K562 (cell line): ENCODE measurements at regions not wholly inside any gene's neighbourhood (a gene's known extent, or its start where the extent isn't known, plus 50 kb on each side); places are given as distances from the start of the nearest gene placed in this dataset.

Source experiments
- BCLAF1 ChIP-seq, 2 experiments: fragments of 450-650 bp in 1 of 2; IDR thresholded peaks; 2 replicates each; pipeline ENCODE4 v1.6.1; 2011 to 2017; ENCODE audit warnings: low read depth in 2 of 2, antibody characterized with exemption in 1 of 2, borderline replicate concordance in 1 of 2, low read length in 1 of 2, mild to moderate bottlenecking in 1 of 2, mixed read lengths in 1 of 2; ENCODE audit not compliant: control insufficient read depth in 1 of 2
- BRCA1 ChIP-seq, 2 experiments: fragments of 450-650 bp in 1 of 2; sonication (generic) in 1 of 2; formaldehyde crosslinking in 1 of 2; IDR thresholded peaks; 2 replicates each; pipeline versions ENCODE4 v1.5.0 to v1.6.1; 2017 to 2020; ENCODE audit warnings: mild to moderate bottlenecking in 1 of 2, missing genetic modification reagents in 1 of 2
- MTA3 ChIP-seq: fragments of 450-650 bp; formaldehyde crosslinking; IDR thresholded peaks from 2 replicates; pipeline ENCODE4 v1.6.1; 2017; ENCODE audit warnings: mild to moderate bottlenecking, borderline replicate concordance
- SMAD3 ChIP-seq: fragments of 450-650 bp; formaldehyde crosslinking; conservative IDR thresholded peaks from 2 replicates; pipeline ENCODE4 v1.4.0; 2020; ENCODE audit warnings: mild to moderate bottlenecking
- ZNF41 ChIP-seq: fragments of 250-450 bp; sonication (Bioruptor Pico); conservative IDR thresholded peaks from 2 replicates; pipeline ENCODE4 v1.4.0; 2020; ENCODE audit warnings: mild to moderate bottlenecking
- TF ChIP-seq, protein P1 (sequence below): sonication (generic); formaldehyde crosslinking; IDR thresholded peaks from 2 replicates; pipeline ENCODE4 v1.8.0; 2023; ENCODE audit warnings: missing genetic modification reagents, mild to moderate bottlenecking, borderline replicate concordance
- TF ChIP-seq, protein P2 (sequence below): IDR thresholded peaks from 3 replicates; pipeline ENCODE4 v1.6.1; 2011; ENCODE audit warnings: borderline replicate concordance, mild to moderate bottlenecking, moderate library complexity; ENCODE audit not compliant: insufficient read length; ENCODE audit errors: extremely low read depth

GRCh38 chr2:17093712-17094111 lies 424.5 kb downstream of the RAD51AP2 start:
- TF ChIP-seq ZNF41 (CRISPR knock-in tag) (no peak), BCLAF1 (IDR thresholded peaks at IDR 0.05; ENCODE audit: borderline replicate concordance in 1 of 2, control insufficient read depth in 1 of 2, low read depth in 2 of 2, low read length in 1 of 2) (no peak), BRCA1 (IDR thresholded peaks at IDR 0.05) (no peak), BRCA1 (CRISPR knock-in tag; IDR thresholded peaks at IDR 0.05) (no peak), SMAD3 (CRISPR knock-in tag) (no peak), MTA3 (no peak)
- TF ChIP-seq, protein P1, sequence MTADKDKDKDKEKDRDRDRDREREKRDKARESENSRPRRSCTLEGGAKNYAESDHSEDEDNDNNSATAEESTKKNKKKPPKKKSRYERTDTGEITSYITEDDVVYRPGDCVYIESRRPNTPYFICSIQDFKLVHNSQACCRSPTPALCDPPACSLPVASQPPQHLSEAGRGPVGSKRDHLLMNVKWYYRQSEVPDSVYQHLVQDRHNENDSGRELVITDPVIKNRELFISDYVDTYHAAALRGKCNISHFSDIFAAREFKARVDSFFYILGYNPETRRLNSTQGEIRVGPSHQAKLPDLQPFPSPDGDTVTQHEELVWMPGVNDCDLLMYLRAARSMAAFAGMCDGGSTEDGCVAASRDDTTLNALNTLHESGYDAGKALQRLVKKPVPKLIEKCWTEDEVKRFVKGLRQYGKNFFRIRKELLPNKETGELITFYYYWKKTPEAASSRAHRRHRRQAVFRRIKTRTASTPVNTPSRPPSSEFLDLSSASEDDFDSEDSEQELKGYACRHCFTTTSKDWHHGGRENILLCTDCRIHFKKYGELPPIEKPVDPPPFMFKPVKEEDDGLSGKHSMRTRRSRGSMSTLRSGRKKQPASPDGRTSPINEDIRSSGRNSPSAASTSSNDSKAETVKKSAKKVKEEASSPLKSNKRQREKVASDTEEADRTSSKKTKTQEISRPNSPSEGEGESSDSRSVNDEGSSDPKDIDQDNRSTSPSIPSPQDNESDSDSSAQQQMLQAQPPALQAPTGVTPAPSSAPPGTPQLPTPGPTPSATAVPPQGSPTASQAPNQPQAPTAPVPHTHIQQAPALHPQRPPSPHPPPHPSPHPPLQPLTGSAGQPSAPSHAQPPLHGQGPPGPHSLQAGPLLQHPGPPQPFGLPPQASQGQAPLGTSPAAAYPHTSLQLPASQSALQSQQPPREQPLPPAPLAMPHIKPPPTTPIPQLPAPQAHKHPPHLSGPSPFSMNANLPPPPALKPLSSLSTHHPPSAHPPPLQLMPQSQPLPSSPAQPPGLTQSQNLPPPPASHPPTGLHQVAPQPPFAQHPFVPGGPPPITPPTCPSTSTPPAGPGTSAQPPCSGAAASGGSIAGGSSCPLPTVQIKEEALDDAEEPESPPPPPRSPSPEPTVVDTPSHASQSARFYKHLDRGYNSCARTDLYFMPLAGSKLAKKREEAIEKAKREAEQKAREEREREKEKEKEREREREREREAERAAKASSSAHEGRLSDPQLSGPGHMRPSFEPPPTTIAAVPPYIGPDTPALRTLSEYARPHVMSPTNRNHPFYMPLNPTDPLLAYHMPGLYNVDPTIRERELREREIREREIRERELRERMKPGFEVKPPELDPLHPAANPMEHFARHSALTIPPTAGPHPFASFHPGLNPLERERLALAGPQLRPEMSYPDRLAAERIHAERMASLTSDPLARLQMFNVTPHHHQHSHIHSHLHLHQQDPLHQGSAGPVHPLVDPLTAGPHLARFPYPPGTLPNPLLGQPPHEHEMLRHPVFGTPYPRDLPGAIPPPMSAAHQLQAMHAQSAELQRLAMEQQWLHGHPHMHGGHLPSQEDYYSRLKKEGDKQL (CRISPR knock-in tag): no peak
- TF ChIP-seq, protein P2, sequence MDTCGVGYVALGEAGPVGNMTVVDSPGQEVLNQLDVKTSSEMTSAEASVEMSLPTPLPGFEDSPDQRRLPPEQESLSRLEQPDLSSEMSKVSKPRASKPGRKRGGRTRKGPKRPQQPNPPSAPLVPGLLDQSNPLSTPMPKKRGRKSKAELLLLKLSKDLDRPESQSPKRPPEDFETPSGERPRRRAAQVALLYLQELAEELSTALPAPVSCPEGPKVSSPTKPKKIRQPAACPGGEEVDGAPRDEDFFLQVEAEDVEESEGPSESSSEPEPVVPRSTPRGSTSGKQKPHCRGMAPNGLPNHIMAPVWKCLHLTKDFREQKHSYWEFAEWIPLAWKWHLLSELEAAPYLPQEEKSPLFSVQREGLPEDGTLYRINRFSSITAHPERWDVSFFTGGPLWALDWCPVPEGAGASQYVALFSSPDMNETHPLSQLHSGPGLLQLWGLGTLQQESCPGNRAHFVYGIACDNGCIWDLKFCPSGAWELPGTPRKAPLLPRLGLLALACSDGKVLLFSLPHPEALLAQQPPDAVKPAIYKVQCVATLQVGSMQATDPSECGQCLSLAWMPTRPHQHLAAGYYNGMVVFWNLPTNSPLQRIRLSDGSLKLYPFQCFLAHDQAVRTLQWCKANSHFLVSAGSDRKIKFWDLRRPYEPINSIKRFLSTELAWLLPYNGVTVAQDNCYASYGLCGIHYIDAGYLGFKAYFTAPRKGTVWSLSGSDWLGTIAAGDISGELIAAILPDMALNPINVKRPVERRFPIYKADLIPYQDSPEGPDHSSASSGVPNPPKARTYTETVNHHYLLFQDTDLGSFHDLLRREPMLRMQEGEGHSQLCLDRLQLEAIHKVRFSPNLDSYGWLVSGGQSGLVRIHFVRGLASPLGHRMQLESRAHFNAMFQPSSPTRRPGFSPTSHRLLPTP: no peak
